ENCODE measurements at regions not wholly inside any gene's neighbourhood (a gene's known extent, or its start where the extent isn't known, plus 50 kb on each side); places are given as distances from the start of the nearest gene placed in this dataset.

- Histone ChIP-seq H3K4me2 (ENCODE audit: insufficient read depth, low read length) (no peak overlapping the region), H3K9me3 (replicated peaks; ENCODE audit: control insufficient read depth, insufficient read depth, low read depth, low read length) (no peaks in the 10 kb centered on the region), H3K36me3 (ENCODE audit: control insufficient read depth, insufficient read depth, low read length) (no peaks in the 10 kb centered on the region), H4K20me1 (replicated peaks; ENCODE audit: control insufficient read depth, insufficient read depth, low read length) (no peaks in the 10 kb centered on the region; the same call in 1 of the 2 replicates), H3K79me2 (ENCODE audit: control insufficient read depth, insufficient read depth, low read length) (no peaks in the 10 kb centered on the region), H3K9me1 (ENCODE audit: control insufficient read depth, insufficient read depth, low read length) (no peaks in the 10 kb centered on the region), H3K27me3 (ENCODE audit: control insufficient read depth in 2 of 2, insufficient read depth in 2 of 2, low read length in 2 of 2) (no peaks in the 10 kb centered on the region; a peak in 1 of 5 replicates), H3K4me3 (no peak overlapping the region), H2AFZ (ENCODE audit: low read depth, low read length) (no peak overlapping the region), H3K27ac (ENCODE audit: extremely low read depth, low read depth, low read length) (no peak overlapping the region), H3K9ac (ENCODE audit: insufficient read depth in 1 of 2, low read depth in 2 of 2, low read length in 2 of 2) (no peak overlapping the region), H3K4me1 (replicated peaks in 1 of 2; ENCODE audit: control insufficient read depth in 2 of 2, insufficient read depth in 2 of 2, low read length in 2 of 2) (no peaks in the 10 kb centered on the region)
- no TSS peak for BruUV-seq (replicated peaks)
- ChIA-PET POLR2A (no interaction called here), CTCF (ENCODE audit: low intra/inter-chr PET ratio) (no interaction called here)
- WGBS (ENCODE audit: insufficient coverage, low coverage, missing lambda C conversion rate) = 0% methylated on average over 19 of the region's 19 CpGs
- intact Hi-C loops (cut with micrococcal nuclease) = no loop called here
- ATAC-seq (no peak), DNase-seq (ENCODE audit: extremely low read depth in 1 of 4, low spot score in 3 of 4) (peak in 1 of 4 experiments; percentile 5), FAIRE-seq (no peak)
- in situ Hi-C loops (cut with MboI) = no loop called here
- TF ChIP-seq NFIX (CRISPR knock-in tag; IDR thresholded peaks at IDR 0.05; ENCODE audit: low read depth) = 0 out of 2 replicates have a peak, but pooled peaks have one; percentile 26
- peak; percentile 54 for TF ChIP-seq ATF3 (IDR thresholded peaks at IDR 0.05)
- TF ChIP-seq ATF3 (CRISPR knock-in tag; conservative IDR thresholded peaks at IDR 0.05) = no peak
- no peak for TF ChIP-seq CREBBP (IDR thresholded peaks at IDR 0.05; ENCODE audit: low read depth, low read length)
- TF ChIP-seq NFIC (IDR thresholded peaks at IDR 0.05) = peak; percentile 86
Observed at GRCh38 chr11:135036488-135037297, 624.7 kb upstream of the B3GAT1 start.
